ENCODE measurements at regions not wholly inside any gene's neighbourhood (a gene's known extent, or its start where the extent isn't known, plus 50 kb on each side); places are given as distances from the start of the nearest gene placed in this dataset.

- TF ChIP-seq CTCF (IDR thresholded peaks at IDR 0.05): no peak
- TF ChIP-seq POLR2A (IDR thresholded peaks at IDR 0.05): no peak
- H3K36me3 ChIP-seq (ENCODE audit: low read depth, missing control alignments): no peaks in the 10 kb centered on the region
- H3K9me3 ChIP-seq: no peaks in the 10 kb centered on the region
- DNase-seq: no peak
- intact Hi-C loops (cut with DNase I; ENCODE audit: low total_unique reads): no loop called here
- H3K4me1 ChIP-seq: no peaks in the 10 kb centered on the region
- no peaks in the 10 kb centered on the region for H3K27me3 ChIP-seq
- H3K4me3 ChIP-seq: no peak overlapping the region
- H3K27ac ChIP-seq: no peak overlapping the region
Measured at GRCh38 chr12:74915718-74916117, 293.9 kb downstream of the KCNC2 start.

GRCh38 chr12:74917743-74918142 lies 291.9 kb downstream of the KCNC2 start:
- H3K9me3 ChIP-seq: no peaks in the 10 kb centered on the region
- no peaks in the 10 kb centered on the region for H3K27me3 ChIP-seq
- no peak overlapping the region for H3K4me3 ChIP-seq
- H3K36me3 ChIP-seq (ENCODE audit: low read depth, missing control alignments): no peaks in the 10 kb centered on the region
- no peaks in the 10 kb centered on the region for H3K4me1 ChIP-seq
- no peak overlapping the region for H3K27ac ChIP-seq
- no peak for DNase-seq
- TF ChIP-seq POLR2A (IDR thresholded peaks at IDR 0.05): no peak
- TF ChIP-seq CTCF (IDR thresholded peaks at IDR 0.05): no peak
- intact Hi-C loops (cut with DNase I; ENCODE audit: low total_unique reads): no loop called here

GRCh38 chr12:74918291-74918690 lies 291.3 kb downstream of the KCNC2 start:
- intact Hi-C loops (cut with DNase I; ENCODE audit: low total_unique reads): no loop called here
- Histone ChIP-seq H3K9me3 (no peaks in the 10 kb centered on the region), H3K36me3 (ENCODE audit: low read depth, missing control alignments) (no peaks in the 10 kb centered on the region), H3K4me1 (no peaks in the 10 kb centered on the region), H3K27me3 (no peaks in the 10 kb centered on the region), H3K27ac (no peak overlapping the region), H3K4me3 (no peak overlapping the region)
- DNase-seq: no peak
- TF ChIP-seq CTCF (IDR thresholded peaks at IDR 0.05) (no peak), POLR2A (IDR thresholded peaks at IDR 0.05) (no peak)
- WGBS, 2 donors: 0 to 43% methylated on average over 1 of the region's 1 CpG

GRCh38 chr12:74922117-74922516 lies 287.5 kb downstream of the KCNC2 start:
- H3K27me3 ChIP-seq: no peaks in the 10 kb centered on the region
- intact Hi-C loops (cut with DNase I; ENCODE audit: low total_unique reads): no loop called here
- no peaks in the 10 kb centered on the region for H3K9me3 ChIP-seq
- TF ChIP-seq POLR2A (IDR thresholded peaks at IDR 0.05) (no peak), CTCF (IDR thresholded peaks at IDR 0.05) (no peak)
- 67% methylated on average over 1 of the region's 1 CpG; no CpG with 5 or more reads in 1 of the 2 donors for WGBS, 2 donors
- DNase-seq: no peak
- H3K4me1 ChIP-seq: no peaks in the 10 kb centered on the region
- no peak overlapping the region for H3K27ac ChIP-seq
- H3K36me3 ChIP-seq (ENCODE audit: low read depth, missing control alignments): no peaks in the 10 kb centered on the region
- no peak overlapping the region for H3K4me3 ChIP-seq

GRCh38 chr12:74922642-74923041 lies 287.0 kb downstream of the KCNC2 start:
- Histone ChIP-seq H3K36me3 (ENCODE audit: low read depth, missing control alignments) (no peaks in the 10 kb centered on the region), H3K27me3 (no peaks in the 10 kb centered on the region), H3K4me1 (no peaks in the 10 kb centered on the region), H3K4me3 (no peak overlapping the region), H3K9me3 (no peaks in the 10 kb centered on the region), H3K27ac (no peak overlapping the region)
- intact Hi-C loops (cut with DNase I; ENCODE audit: low total_unique reads): no loop called here
- TF ChIP-seq CTCF (IDR thresholded peaks at IDR 0.05) (no peak), POLR2A (IDR thresholded peaks at IDR 0.05) (no peak)
- 91% methylated on average over 1 of the region's 1 CpG; no CpG with 5 or more reads in 1 of the 2 donors for WGBS, 2 donors
- DNase-seq: no peak

Measured in testis (tissue), 2 donors.